Central memory CD8-positive, alpha-beta T cell (primary cell): ENCODE measurements at regions not wholly inside any gene's neighbourhood (a gene's known extent, or its start where the extent isn't known, plus 50 kb on each side); places are given as distances from the start of the nearest gene placed in this dataset.
"Not testable (repeated sequence)": the region's sequence is repeated elsewhere in the genome, so short reads cannot be mapped to it uniquely, and the experiment has no call there.

Source experiments
- ATAC-seq: fragments of 150-1000 bp; cut with Tn5 transposase; replicated peaks from 2 replicates; pipeline ENCODE4 v1.10.0; 2022; ENCODE audit warnings: mild to moderate bottlenecking, moderate FRiP score, moderate number of reproducible peaks; ENCODE audit not compliant: poor library complexity, severe bottlenecking; ENCODE audit errors: extremely low read depth
- DNase-seq, 2 donors: peaks; one replicate each; pipeline ENCODE4 v3.0.0; 2021; ENCODE audit warnings: low spot score in 2 of 2
- H3K27ac Mint-ChIP-seq: one replicate; pipeline ENCODE4 v1.8.0; 2022; ENCODE audit warnings: low read depth, mild to moderate bottlenecking, moderate library complexity, mixed read lengths
- H3K27me3 Mint-ChIP-seq: one replicate; pipeline ENCODE4 v1.8.0; 2022; ENCODE audit warnings: mixed read lengths
- H3K36me3 Mint-ChIP-seq: one replicate; pipeline ENCODE4 v1.8.0; 2022; ENCODE audit warnings: mild to moderate bottlenecking, moderate library complexity, mixed read lengths; ENCODE audit not compliant: insufficient read depth
- H3K4me1 Mint-ChIP-seq: one replicate; pipeline ENCODE4 v1.8.0; 2022; ENCODE audit warnings: mixed read lengths
- H3K4me3 Mint-ChIP-seq: one replicate; pipeline ENCODE4 v1.8.0; 2022; ENCODE audit warnings: mild to moderate bottlenecking, moderate library complexity, mixed read lengths
- H3K9me3 Mint-ChIP-seq: one replicate; pipeline ENCODE4 v1.8.0; 2022; ENCODE audit warnings: mixed read lengths

DNA sequence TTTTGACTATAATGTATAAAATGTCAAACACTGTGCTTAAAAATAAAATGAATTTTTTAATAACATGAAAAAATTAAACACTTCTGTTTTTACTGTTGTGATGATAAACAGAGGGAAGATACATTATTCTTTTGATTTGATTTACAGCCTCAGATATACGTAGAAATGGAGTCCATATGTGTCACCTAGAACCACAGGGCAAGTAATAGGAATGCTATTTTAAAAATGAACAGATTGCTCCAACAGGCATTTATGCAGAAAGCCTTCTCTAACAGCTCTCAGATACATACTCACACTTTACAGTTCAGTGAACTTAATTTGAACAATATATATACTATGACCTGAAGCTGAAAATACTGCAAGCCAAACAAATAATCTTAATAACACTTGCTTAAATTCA is 1551.0 kb downstream of the GRIK2 start:
- ATAC-seq (no peak), DNase-seq (no peak)
- Mint-ChIP-seq H3K4me1 (no peaks in the 10 kb centered on the region), H3K27ac (no peak overlapping the region), H3K27me3 (no peaks in the 10 kb centered on the region), H3K4me3 (no peak overlapping the region), H3K36me3 (no peaks in the 10 kb centered on the region), H3K9me3 (peaks cover 17% of the 10 kb centered on the region)

DNA sequence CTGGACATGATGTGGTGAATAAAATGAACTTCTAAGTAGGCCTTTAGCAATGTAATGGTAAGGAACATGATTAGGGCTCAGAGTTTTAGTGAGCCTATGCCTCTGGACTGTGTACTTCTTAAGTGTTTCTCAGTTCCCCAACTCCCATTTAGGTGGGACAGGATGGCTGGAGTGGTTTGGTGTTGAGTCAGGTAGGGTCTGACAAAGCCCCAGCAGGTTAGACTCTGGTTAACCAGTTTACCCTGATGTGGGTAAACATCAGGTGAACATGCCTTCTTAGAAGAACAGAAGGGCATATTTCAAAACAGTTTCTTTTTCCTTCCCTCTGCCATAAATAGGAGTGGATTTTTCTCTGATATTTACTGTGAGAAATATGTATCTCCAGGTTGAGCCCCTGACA is 1548.7 kb downstream of the GRIK2 start:
- ATAC-seq, result no peak
- Mint-ChIP-seq H3K4me3 (no peak overlapping the region), H3K9me3 (peaks cover 10% of the 10 kb centered on the region), H3K36me3 (no peaks in the 10 kb centered on the region), H3K4me1 (no peaks in the 10 kb centered on the region), H3K27ac (no peak overlapping the region), H3K27me3 (no peaks in the 10 kb centered on the region)
- no peak for DNase-seq

DNA sequence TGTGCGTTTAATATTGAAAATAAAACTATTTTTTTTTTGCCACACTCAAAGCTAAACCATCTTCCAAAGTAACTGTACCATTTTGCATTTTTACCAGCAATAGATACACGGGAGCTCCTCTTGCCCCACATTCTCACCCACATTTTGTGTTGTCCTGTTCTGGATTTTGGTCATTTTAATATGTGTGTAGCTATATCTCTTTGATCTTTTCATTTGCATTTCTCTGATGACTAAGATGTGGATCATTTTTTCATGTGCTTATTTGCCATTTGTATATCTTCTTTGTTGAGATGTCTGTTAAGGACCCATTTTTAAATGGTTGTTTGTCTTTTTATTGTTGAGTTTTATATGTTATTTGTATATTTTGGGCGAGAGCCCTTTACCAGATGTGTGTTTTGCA is 1543.5 kb downstream of the GRIK2 start:
- Mint-ChIP-seq H3K27me3 (no peaks in the 10 kb centered on the region), H3K27ac (no peak overlapping the region), H3K4me3 (no peak overlapping the region), H3K9me3 (peaks cover 11% of the 10 kb centered on the region), H3K36me3 (no peaks in the 10 kb centered on the region), H3K4me1 (no peaks in the 10 kb centered on the region)
- DNase-seq (no peak), ATAC-seq (no peak)

DNA sequence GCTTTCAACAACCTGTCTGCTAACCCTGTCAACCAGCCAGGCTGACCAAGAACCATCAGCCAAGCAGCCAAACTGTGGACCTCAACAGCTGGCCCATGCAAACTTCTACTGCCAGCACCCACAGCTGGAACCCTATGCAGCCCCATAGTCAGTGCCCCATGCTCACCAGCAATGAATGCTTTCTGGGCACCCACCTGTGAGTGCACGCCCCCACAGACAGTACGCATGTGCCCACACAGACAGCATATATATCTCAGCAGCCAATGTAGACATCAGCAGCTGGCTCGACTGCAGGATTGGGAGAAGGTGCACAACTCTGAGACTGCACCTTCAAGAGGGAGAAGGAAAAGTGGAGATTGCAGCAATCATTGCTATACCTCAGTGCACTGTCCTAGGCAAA is 1534.6 kb downstream of the GRIK2 start:
- Mint-ChIP-seq H3K27me3 (no peaks in the 10 kb centered on the region), H3K36me3 (no peaks in the 10 kb centered on the region), H3K9me3 (no peaks in the 10 kb centered on the region), H3K27ac (no peak overlapping the region), H3K4me3 (no peak overlapping the region), H3K4me1 (no peaks in the 10 kb centered on the region)
- ATAC-seq (no peak), DNase-seq (no peak)

DNA sequence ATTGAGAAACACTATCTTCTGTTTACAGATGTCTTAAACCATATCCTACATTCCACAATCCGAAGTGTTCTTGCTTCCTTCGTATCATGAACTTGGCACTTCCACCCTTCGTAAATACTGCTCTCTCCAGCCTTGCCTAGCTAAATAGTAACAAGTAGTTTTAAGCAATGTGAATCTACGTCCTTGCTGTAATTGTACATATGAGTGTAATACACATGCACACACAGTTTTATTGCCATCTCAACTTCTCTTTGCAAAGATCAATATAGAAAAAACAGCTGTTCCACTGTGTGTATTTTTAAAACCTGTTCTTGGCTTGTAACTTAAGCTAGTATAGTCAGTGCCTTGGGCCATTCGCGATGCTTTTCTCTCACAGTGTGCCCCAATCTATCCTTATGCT is 1524.7 kb downstream of the GRIK2 start:
- Mint-ChIP-seq H3K27me3 (no peaks in the 10 kb centered on the region), H3K4me1 (no peaks in the 10 kb centered on the region), H3K4me3 (no peak overlapping the region), H3K36me3 (no peaks in the 10 kb centered on the region), H3K27ac (no peak overlapping the region), H3K9me3 (peaks cover 17% of the 10 kb centered on the region)
- DNase-seq, result no peak
- ATAC-seq, result no peak

DNA sequence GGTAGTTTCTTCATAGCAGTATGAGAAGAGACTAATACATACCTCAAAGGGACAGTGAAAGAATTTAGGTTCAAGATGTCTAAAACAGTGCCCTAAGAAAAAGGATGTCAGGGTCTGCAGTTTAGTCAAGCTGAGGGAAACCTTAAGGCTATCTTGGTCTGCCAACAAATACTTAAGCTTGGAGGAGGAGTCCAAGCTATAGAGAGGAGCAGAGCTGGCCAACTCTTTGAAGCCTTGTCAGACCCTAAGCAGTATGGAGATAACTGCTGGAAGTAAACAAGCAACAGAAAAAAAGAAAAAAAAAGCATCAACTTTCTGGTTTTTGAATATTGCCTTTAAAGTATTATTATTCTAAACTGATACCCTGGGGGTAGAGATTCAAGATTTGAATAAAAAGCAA is 1518.1 kb downstream of the GRIK2 start:
- H3K9me3 Mint-ChIP-seq, result peaks cover 4% of the 10 kb centered on the region
- no peaks in the 10 kb centered on the region for H3K27me3 Mint-ChIP-seq
- H3K4me1 Mint-ChIP-seq, result no peaks in the 10 kb centered on the region
- ATAC-seq (no peak), DNase-seq (no peak)
- no peaks in the 10 kb centered on the region for H3K36me3 Mint-ChIP-seq
- no peak overlapping the region for H3K4me3 Mint-ChIP-seq
- no peak overlapping the region for H3K27ac Mint-ChIP-seq

DNA sequence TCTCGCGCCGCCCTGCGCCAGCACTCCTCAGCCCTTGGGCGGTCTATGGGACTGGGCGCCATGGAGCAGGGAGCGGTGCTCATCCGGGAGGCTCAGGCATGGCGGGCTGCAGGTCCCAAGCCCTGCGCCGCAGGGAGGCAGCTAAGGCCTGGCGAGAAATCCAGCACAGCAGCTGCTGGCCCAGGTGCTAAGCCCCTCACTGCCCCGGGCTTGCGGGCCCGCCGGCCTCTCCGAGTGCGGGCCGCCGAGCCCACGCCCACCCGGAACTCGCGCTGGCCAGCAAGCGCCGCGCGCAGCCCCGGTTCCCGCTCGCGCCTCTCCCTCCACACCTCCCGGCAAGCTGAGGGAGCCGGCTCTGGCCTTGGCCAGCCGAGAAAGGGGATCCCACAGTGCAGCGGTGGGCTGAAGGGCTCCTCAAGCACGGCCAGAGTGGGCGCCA is 1517.2 kb downstream of the GRIK2 start:
- not testable (repeated sequence) for H3K4me3 Mint-ChIP-seq, ATAC-seq, H3K4me1 Mint-ChIP-seq, H3K27ac Mint-ChIP-seq, DNase-seq, H3K27me3 Mint-ChIP-seq, H3K36me3 Mint-ChIP-seq, H3K9me3 Mint-ChIP-seq

DNA sequence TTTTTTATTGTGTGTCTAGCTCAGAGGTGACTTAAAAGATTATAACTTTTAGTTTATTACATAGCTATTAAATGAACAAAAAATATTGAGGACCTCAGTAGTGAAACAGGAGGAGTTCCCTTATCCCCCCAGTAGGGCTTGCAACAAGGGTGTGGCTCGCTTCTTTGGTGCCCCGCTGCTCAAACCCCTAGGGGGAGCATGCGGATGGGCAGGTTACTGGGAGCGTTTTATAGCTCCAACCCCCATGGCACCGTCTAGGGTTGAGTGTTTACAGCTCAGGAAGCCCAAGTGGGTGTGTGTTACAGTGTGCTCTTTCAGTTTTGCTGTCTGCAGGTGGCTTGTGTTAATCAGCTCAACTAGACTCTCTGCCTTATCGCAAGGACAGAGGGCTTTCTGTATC is 1513.7 kb downstream of the GRIK2 start:
- no peaks in the 10 kb centered on the region for H3K4me1 Mint-ChIP-seq
- H3K36me3 Mint-ChIP-seq, result no peaks in the 10 kb centered on the region
- peaks cover 9% of the 10 kb centered on the region for H3K9me3 Mint-ChIP-seq
- H3K27ac Mint-ChIP-seq, result no peak overlapping the region
- DNase-seq, result no peak
- ATAC-seq, result no peak
- H3K27me3 Mint-ChIP-seq, result no peaks in the 10 kb centered on the region
- H3K4me3 Mint-ChIP-seq, result no peak overlapping the region

DNA sequence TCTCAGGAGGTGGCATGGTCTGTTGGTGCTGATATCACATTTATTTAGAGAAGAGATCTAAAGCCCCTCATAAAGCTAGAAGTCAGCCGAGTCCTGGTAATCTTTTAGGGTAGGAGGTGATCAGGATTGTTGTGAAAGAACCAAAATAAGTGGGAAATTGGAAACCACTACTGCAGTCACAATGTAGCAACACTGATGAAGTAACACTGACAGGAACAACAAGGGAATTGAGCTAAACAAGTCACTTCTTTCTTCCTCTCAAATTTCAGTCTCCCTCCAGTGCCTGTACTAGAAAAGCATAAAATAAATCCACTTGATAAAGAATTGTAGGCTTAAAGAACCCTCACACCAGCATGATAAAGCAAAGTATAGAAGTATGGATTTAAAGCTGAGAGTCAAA is 1509.0 kb downstream of the GRIK2 start:
- Mint-ChIP-seq H3K4me3 (no peak overlapping the region), H3K9me3 (peaks cover 25% of the 10 kb centered on the region), H3K27me3 (no peaks in the 10 kb centered on the region), H3K27ac (no peak overlapping the region), H3K4me1 (no peaks in the 10 kb centered on the region), H3K36me3 (no peaks in the 10 kb centered on the region)
- DNase-seq, result no peak
- ATAC-seq, result no peak

DNA sequence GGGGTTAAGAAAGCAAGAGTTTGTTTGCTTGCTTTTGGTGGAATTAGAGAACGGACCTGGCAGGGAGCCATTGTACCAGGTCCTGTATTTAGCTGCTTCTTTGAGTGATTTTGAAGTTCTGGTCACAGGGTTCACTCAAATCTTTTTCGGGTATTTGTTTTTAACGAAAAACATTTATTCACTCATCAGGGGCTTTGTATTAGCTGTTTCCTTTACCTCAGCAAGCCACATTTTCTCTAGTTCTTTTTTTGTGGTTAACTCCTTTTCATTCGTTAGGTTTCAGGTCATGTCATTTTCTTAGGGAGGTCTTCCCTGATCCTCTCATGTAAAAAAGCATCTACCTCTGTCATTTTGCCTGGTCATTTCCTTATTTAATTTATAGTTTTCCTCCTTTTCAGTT is 1502.2 kb downstream of the GRIK2 start:
- Mint-ChIP-seq H3K4me3 (no peak overlapping the region), H3K36me3 (no peaks in the 10 kb centered on the region), H3K9me3 (peaks cover 14% of the 10 kb centered on the region), H3K27ac (no peak overlapping the region), H3K4me1 (no peaks in the 10 kb centered on the region), H3K27me3 (no peaks in the 10 kb centered on the region)
- DNase-seq (no peak), ATAC-seq (no peak)

DNA sequence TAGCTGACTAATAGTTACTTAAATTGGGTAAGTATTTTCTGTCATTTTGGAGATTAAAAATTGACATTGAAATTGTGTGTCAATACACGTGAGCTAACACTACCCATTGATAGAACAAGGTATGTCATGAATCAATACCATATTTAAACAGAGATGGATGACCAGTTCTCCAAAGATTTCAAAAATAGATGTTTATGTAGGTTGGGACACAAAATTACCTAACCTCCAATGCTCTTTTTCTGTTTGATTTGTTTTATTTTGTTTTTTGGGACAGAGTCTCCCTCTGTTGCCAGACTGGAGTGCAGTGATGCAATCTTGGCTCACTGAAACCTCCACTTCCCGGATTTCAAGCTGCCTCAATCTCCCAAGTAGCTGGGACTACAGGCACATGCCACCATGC is 1491.7 kb downstream of the GRIK2 start:
- no peak overlapping the region for H3K4me3 Mint-ChIP-seq
- H3K4me1 Mint-ChIP-seq, result no peaks in the 10 kb centered on the region
- no peaks in the 10 kb centered on the region for H3K36me3 Mint-ChIP-seq
- ATAC-seq (no peak), DNase-seq (no peak)
- H3K9me3 Mint-ChIP-seq, result no peaks in the 10 kb centered on the region
- H3K27ac Mint-ChIP-seq, result no peak overlapping the region
- H3K27me3 Mint-ChIP-seq, result no peaks in the 10 kb centered on the region

DNA sequence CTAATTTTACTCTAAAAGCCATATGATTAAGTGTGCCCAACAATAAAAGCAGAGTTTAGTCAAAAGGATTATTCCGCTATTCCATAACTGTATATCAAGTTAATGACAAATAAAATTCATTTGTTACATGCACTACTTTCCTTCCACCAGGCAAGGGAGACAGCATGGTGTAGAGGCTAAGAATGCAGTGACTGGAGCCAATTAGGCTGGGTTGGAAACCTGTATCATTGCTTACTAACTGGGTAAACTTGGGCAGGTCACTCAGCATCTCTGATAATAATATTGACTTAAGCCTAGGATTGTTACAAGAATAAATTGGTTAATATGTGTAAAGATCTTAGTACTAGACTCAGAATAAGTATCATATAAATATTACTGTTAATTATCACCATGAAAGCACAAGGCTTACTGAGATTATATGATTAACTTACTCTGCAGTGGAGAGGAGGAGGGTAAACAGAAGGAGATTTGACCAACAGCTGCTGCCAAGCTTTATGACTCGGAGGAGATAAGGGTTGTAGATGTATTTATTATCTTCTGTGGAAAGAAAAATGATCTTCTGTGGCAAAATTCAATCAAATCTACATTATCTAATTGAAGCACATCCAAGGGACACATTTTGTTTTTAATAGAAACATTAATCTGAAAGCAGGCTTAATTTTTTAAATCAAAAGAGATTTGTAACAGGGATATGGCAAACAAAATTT is 1459.9 kb downstream of the GRIK2 start:
- Mint-ChIP-seq H3K36me3 (peaks cover 2% of the 10 kb centered on the region), H3K27me3 (no peaks in the 10 kb centered on the region), H3K27ac (no peak overlapping the region), H3K4me3 (no peak overlapping the region), H3K9me3 (no peaks in the 10 kb centered on the region), H3K4me1 (no peaks in the 10 kb centered on the region)
- ATAC-seq (no peak), DNase-seq (no peak)

DNA sequence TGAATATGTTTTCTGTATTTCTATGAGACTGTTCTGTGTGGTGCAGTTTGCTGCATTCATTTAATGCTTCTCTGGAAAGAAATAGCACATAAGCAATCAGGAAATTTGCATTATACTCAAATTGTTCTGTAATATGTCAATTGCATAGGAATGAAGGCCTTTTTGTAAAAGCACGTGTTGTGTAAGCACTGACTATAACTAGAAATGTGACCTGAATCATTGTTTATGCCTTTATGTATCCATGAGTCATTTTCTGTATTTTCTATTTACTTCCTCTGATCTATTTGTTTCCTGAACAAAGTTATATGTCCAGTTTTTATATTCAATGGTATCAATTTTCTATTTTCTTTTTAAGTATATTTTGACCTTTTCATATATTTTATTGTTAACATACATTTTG is 1455.3 kb downstream of the GRIK2 start:
- Mint-ChIP-seq H3K9me3 (peaks cover 9% of the 10 kb centered on the region), H3K36me3 (no peaks in the 10 kb centered on the region), H3K4me1 (no peaks in the 10 kb centered on the region), H3K27me3 (no peaks in the 10 kb centered on the region), H3K4me3 (no peak overlapping the region), H3K27ac (no peak overlapping the region)
- DNase-seq (no peak), ATAC-seq (no peak)

DNA sequence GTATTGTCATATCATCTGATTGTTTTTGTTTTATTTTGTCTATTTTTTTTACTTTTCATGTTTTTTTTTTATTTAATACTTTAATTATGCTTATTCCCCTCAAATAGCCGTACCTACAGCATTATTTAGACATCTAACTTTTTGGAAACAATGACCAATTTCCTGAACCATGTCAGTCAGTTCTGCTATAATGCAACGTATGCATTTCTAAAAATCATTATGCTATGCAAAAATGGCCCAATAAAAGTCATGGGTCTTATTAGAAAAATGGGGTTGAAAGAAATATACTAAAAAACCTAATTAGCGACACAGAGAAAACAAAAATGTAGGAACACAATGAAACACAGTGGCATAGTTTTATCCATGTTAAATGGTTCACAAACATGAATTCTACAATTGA is 1454.7 kb downstream of the GRIK2 start:
- Mint-ChIP-seq H3K4me1 (no peaks in the 10 kb centered on the region), H3K27ac (no peak overlapping the region), H3K36me3 (no peaks in the 10 kb centered on the region), H3K9me3 (peaks cover 9% of the 10 kb centered on the region), H3K4me3 (no peak overlapping the region), H3K27me3 (no peaks in the 10 kb centered on the region)
- DNase-seq (no peak), ATAC-seq (no peak)
